IMR-90 (cell line): ENCODE measurements at regions not wholly inside any gene's neighbourhood (a gene's known extent, or its start where the extent isn't known, plus 50 kb on each side); places are given as distances from the start of the nearest gene placed in this dataset.

Experiments used
- ATAC-seq: fragments of 200-7000 bp; cut with Tn5 transposase; 2 replicates; pipeline ENCODE4 v1.9.1; 2020; ENCODE audit warnings: low read depth, mild to moderate bottlenecking, moderate library complexity
- BruUV-seq: library from RNA; stranded (reverse); fragments of 400-500 nt; replicated peaks from 2 replicates; lab custom pipeline; 2021; lab: Mats Ljungman, UMichigan
- CTCF ChIA-PET: fragments of 300-600 bp; formaldehyde crosslinking; extraction: SDS; loops from one replicate; lab custom pipeline; 2021; ENCODE audit warnings: antibody characterized with exemption; lab: Yijun Ruan, JAX
- POLR2A ChIA-PET: fragments of 300-600 bp; sonication (Branson Sonifier 250); formaldehyde crosslinking; loops from one replicate; lab custom pipeline; 2022; ENCODE audit warnings: antibody characterized with exemption; ENCODE audit not compliant: unreplicated experiment; lab: Charles Lee
- DNase-seq: peaks from one replicate; pipeline ENCODE4 v3.0.0; 2013
- H2AFZ ChIP-seq: replicated peaks from 2 replicates; pipeline ENCODE3; 2013; ENCODE audit warnings: low read length, mild to moderate bottlenecking; ENCODE audit not compliant: poor library complexity
- H2AK5ac ChIP-seq: 2 replicates; pipeline ENCODE4 v1.6.1; 2013; ENCODE audit warnings: low read depth, low read length, inconsistent platforms
- H2AK9ac ChIP-seq: replicated peaks from 2 replicates; pipeline ENCODE3; 2013; ENCODE audit warnings: mild to moderate bottlenecking, low read depth, low read length, moderate library complexity; ENCODE audit not compliant: poor library complexity
- H2BK120ac ChIP-seq: 2 replicates; pipeline ENCODE4 v1.6.1; 2013; ENCODE audit warnings: low read depth, low read length, inconsistent platforms
- H2BK15ac ChIP-seq: 3 replicates; pipeline ENCODE4 v1.6.1; 2013; ENCODE audit warnings: low read depth, low read length, inconsistent platforms
- H2BK20ac ChIP-seq: 2 replicates; pipeline ENCODE4 v1.6.1; 2013; ENCODE audit warnings: low read depth, mild to moderate bottlenecking, inconsistent platforms, low read length, moderate library complexity
- H2BK5ac ChIP-seq: 2 replicates; pipeline ENCODE4 v1.6.1; 2013; ENCODE audit warnings: mild to moderate bottlenecking, low read depth, low read length, inconsistent platforms; ENCODE audit not compliant: poor library complexity, severe bottlenecking
- H3K14ac ChIP-seq: replicated peaks from 2 replicates; pipeline ENCODE4 v1.6.1; 2013; ENCODE audit warnings: low read depth, low read length, inconsistent platforms
- H3K18ac ChIP-seq: 2 replicates; pipeline ENCODE4 v1.6.1; 2013; ENCODE audit warnings: low read depth, low read length, control low read depth
- H3K23ac ChIP-seq: 2 replicates; pipeline ENCODE4 v1.6.1; 2013; ENCODE audit warnings: low read depth, low read length, inconsistent platforms
- H3K27ac ChIP-seq: 2 replicates; pipeline ENCODE4 v1.5.1; 2013; ENCODE audit warnings: mild to moderate bottlenecking, control low read depth, low read length; ENCODE audit not compliant: insufficient read depth
- H3K27me3 ChIP-seq: 2 replicates; pipeline ENCODE4 v1.6.1; 2013; ENCODE audit warnings: low read length; ENCODE audit not compliant: control insufficient read depth, insufficient read depth
- H3K36me3 ChIP-seq: 2 replicates; pipeline ENCODE4 v1.6.1; 2013; ENCODE audit warnings: low read length, mixed read lengths; ENCODE audit not compliant: control insufficient read depth, insufficient read depth
- H3K4ac ChIP-seq: 2 replicates; pipeline ENCODE4 v1.6.1; 2013; ENCODE audit warnings: low read depth, low read length, inconsistent platforms
- H3K4me1 ChIP-seq: 2 replicates; pipeline ENCODE4 v1.6.1; 2013; ENCODE audit warnings: low read length, mixed read lengths; ENCODE audit not compliant: control insufficient read depth, insufficient read depth
- H3K4me2 ChIP-seq: 2 replicates; pipeline ENCODE4 v1.6.1; 2013; ENCODE audit warnings: low read depth, mild to moderate bottlenecking, control low read depth, low read length, moderate library complexity
- H3K4me3 ChIP-seq: 2 replicates; pipeline ENCODE4 v1.5.1; 2013; ENCODE audit warnings: low read depth, mild to moderate bottlenecking, control low read depth, low read length, moderate library complexity; ENCODE audit not compliant: insufficient read depth
- H3K56ac ChIP-seq: 2 replicates; pipeline ENCODE4 v1.6.1; 2013; ENCODE audit warnings: low read length, inconsistent platforms; ENCODE audit not compliant: insufficient read depth; ENCODE audit errors: extremely low read depth
- H3K79me1 ChIP-seq, 2 experiments: 2 replicates each; pipeline ENCODE4 v1.6.1; 2013; ENCODE audit warnings: low read length in 2 of 2, inconsistent platforms in 1 of 2, low read depth in 1 of 2
- H3K9ac ChIP-seq: 2 replicates; pipeline ENCODE4 v1.6.1; 2013; ENCODE audit warnings: low read depth, low read length, control low read depth
- H3K9me1 ChIP-seq: 2 replicates; pipeline ENCODE4 v1.6.1; 2013; ENCODE audit warnings: low read length, inconsistent platforms; ENCODE audit not compliant: insufficient read depth
- H3K9me3 ChIP-seq: 2 replicates; pipeline ENCODE4 v1.6.1; 2013; ENCODE audit warnings: low read length; ENCODE audit not compliant: control insufficient read depth, insufficient read depth
- H4K20me1 ChIP-seq: 2 replicates; pipeline ENCODE4 v1.6.1; 2013; ENCODE audit warnings: low read length, inconsistent platforms; ENCODE audit not compliant: insufficient read depth
- H4K5ac ChIP-seq: 2 replicates; pipeline ENCODE4 v1.6.1; 2013; ENCODE audit warnings: mild to moderate bottlenecking, low read depth, low read length, control low read depth
- H4K8ac ChIP-seq, 2 experiments: 2 replicates each; pipeline ENCODE4 v1.6.1; 2013; ENCODE audit warnings: low read depth in 2 of 2, low read length in 2 of 2, control low read depth in 1 of 2, inconsistent platforms in 1 of 2
- H4K91ac ChIP-seq: 2 replicates; pipeline ENCODE4 v1.6.1; 2013; ENCODE audit warnings: low read depth, low read length, inconsistent platforms; ENCODE audit not compliant: insufficient read depth
- CHD1 ChIP-seq: IDR thresholded peaks from 2 replicates; pipeline ENCODE4 v1.6.1; 2012; ENCODE audit warnings: low read depth, low read length, improper control_type of control experiment
- CTCF ChIP-seq: conservative IDR thresholded peaks from 2 replicates; pipeline ENCODE4 v1.5.1; 2012; ENCODE audit warnings: mild to moderate bottlenecking, low read depth, low read length, improper control_type of control experiment
- ELK1 ChIP-seq: fragments of 150-350 bp; IDR thresholded peaks from 2 replicates; pipeline ENCODE4 v1.6.1; 2016; ENCODE audit warnings: low read depth, mild to moderate bottlenecking, low read length, moderate library complexity, borderline replicate concordance
- POLR2A ChIP-seq: IDR thresholded peaks from 2 replicates; pipeline ENCODE4 v1.6.1; 2012; ENCODE audit warnings: mild to moderate bottlenecking, low read depth, low read length
- RCOR1 ChIP-seq: IDR thresholded peaks from 2 replicates; pipeline ENCODE4 v1.6.1; 2012; ENCODE audit warnings: mild to moderate bottlenecking, low read length, improper control_type of control experiment; ENCODE audit not compliant: insufficient replicate concordance
- RFX5 ChIP-seq: IDR thresholded peaks from 2 replicates; pipeline ENCODE4 v1.8.0; 2012; ENCODE audit warnings: low read depth, mild to moderate bottlenecking, low read length, moderate library complexity
- USF2 ChIP-seq: fragments of 150-350 bp; IDR thresholded peaks from 2 replicates; pipeline ENCODE4 v1.6.1; 2017; ENCODE audit warnings: mild to moderate bottlenecking, antibody characterized with exemption, low read length, low read depth
- WGBS, 2 experiments: methylation state at CpG; one replicate each; pipeline versions ENCODE4 v1.1.5 to v1.1.7; 2013; ENCODE audit warnings: missing lambda C conversion rate in 2 of 2; ENCODE audit not compliant: insufficient read length in 1 of 2; ENCODE audit errors: extremely low coverage in 2 of 2; 5-methylcytosine and 5-hydroxymethylcytosine counted together
- dilution Hi-C: fragments of 300-500 bp; cut with HindIII; formaldehyde crosslinking; loops from one replicate; pipeline ENCODE4 v1.14.3; 2018; ENCODE audit warnings: low sequenced_read_pairs; ENCODE audit not compliant: unreplicated experiment
- in situ Hi-C: fragments of 300-500 bp; cut with MboI; formaldehyde crosslinking; loops from 3 replicates; pipeline ENCODE4 v1.14.3; 2019; ENCODE audit warnings: low sequenced_read_pairs, inconsistent platforms, mixed read lengths
- intact Hi-C: fragments of 100-400 bp; cut with micrococcal nuclease; formaldehyde crosslinking; loops from 2 replicates; pipeline ENCODE4 v1.10.0; 2022

GRCh38 chr17:74032222-74032621 is 171.3 kb upstream of the RPL38 start:
- in situ Hi-C loops, result no loop called here
- Histone ChIP-seq H3K4me2 (no peak overlapping the region), H2BK15ac (no peak overlapping the region), H4K91ac (no peak overlapping the region), H3K4me1 (no peaks in the 10 kb centered on the region), H2AFZ (no peak overlapping the region), H4K8ac (no peak overlapping the region), H2AK9ac (no peak overlapping the region), H3K27ac (no peak overlapping the region), H3K18ac (no peak overlapping the region), H2BK5ac (no peak overlapping the region), H3K23ac (no peak overlapping the region), H2AK5ac (no peak overlapping the region), H4K5ac (no peak overlapping the region), H2BK20ac (no peak overlapping the region), H3K14ac (no peak overlapping the region), H3K56ac (no peak overlapping the region), H3K9me1 (no peaks in the 10 kb centered on the region), H3K4ac (no peak overlapping the region), H3K9ac (no peak overlapping the region), H3K36me3 (no peaks in the 10 kb centered on the region), H3K4me3 (no peak overlapping the region), H3K79me1 (no peaks in the 10 kb centered on the region), H3K27me3 (no peaks in the 10 kb centered on the region), H3K9me3 (peaks cover 35% of the 10 kb centered on the region), H4K20me1 (no peaks in the 10 kb centered on the region), H2BK120ac (no peak overlapping the region)
- dilution Hi-C loops, result no loop called here
- DNase-seq, result no peak
- BruUV-seq, result no TSS peak
- no peak for ATAC-seq
- ChIA-PET POLR2A (no interaction called here), CTCF (no interaction called here)
- intact Hi-C loops, result no loop called here
- TF ChIP-seq RFX5, result no peak
- no peak for TF ChIP-seq CTCF
- no peak for TF ChIP-seq USF2
- no peak for TF ChIP-seq CHD1
- no peak for TF ChIP-seq ELK1
- TF ChIP-seq RCOR1, result no peak
- no peak for TF ChIP-seq POLR2A
- 40% methylated on average over 1 of the region's 7 CpGs; no CpG with 5 or more reads in 1 of the 2 experiments for WGBS, 2 experiments
